WTC11 (cell line): ENCODE measurements at regions not wholly inside any gene's neighbourhood (a gene's known extent, or its start where the extent isn't known, plus 50 kb on each side); places are given as distances from the start of the nearest gene placed in this dataset.

Experiments
- ATAC-seq: fragments of 200-7000 bp; cut with Tn5 transposase; 2 replicates; pipeline ENCODE4 v1.10.0; 2021; ENCODE audit warnings: mild to moderate bottlenecking, moderate library complexity
- CTCF ChIA-PET: fragments of 300-600 bp; sonication (Branson Sonifier 250); formaldehyde crosslinking; loops from one replicate; lab custom pipeline; 2021; ENCODE audit warnings: antibody characterized with exemption; lab: Charles Lee
- POLR2A ChIA-PET: fragments of 350-600 bp; sonication (Branson Sonifier 250); formaldehyde crosslinking; loops from one replicate; lab custom pipeline; 2021; ENCODE audit warnings: antibody characterized with exemption; lab: Charles Lee
- DNase-seq: peaks from one replicate; pipeline ENCODE4 v3.0.0; 2021; ENCODE audit warnings: low spot score
- H3K27ac Mint-ChIP-seq: 2 replicates; pipeline ENCODE4 v1.8.0; 2021; ENCODE audit warnings: mixed read lengths
- H3K27me3 Mint-ChIP-seq: 2 replicates; pipeline ENCODE4 v1.8.0; 2021; ENCODE audit warnings: low read depth, mild to moderate bottlenecking, moderate library complexity, mixed read lengths
- H3K36me3 Mint-ChIP-seq: 2 replicates; pipeline ENCODE4 v1.8.0; 2021; ENCODE audit warnings: mixed read lengths
- H3K4me1 Mint-ChIP-seq: 2 replicates; pipeline ENCODE4 v1.8.0; 2022; ENCODE audit warnings: mixed read lengths
- H3K4me3 Mint-ChIP-seq: 2 replicates; pipeline ENCODE4 v1.8.0; 2021; ENCODE audit warnings: mild to moderate bottlenecking, moderate library complexity, mixed read lengths
- H3K9me3 Mint-ChIP-seq: 2 replicates; pipeline ENCODE4 v1.8.0; 2021; ENCODE audit warnings: mixed read lengths
- AFF4 ChIP-seq: sonication (generic); formaldehyde crosslinking; IDR thresholded peaks from 2 replicates; pipeline ENCODE4 v1.8.1; 2023; ENCODE audit warnings: mild to moderate bottlenecking, missing genetic modification reagents, borderline replicate concordance
- ELF4 ChIP-seq: sonication (generic); formaldehyde crosslinking; IDR thresholded peaks from 2 replicates; pipeline ENCODE4 v1.8.1; 2022; ENCODE audit warnings: low read depth, mild to moderate bottlenecking, moderate library complexity, missing genetic modification reagents
- EMX1 ChIP-seq: fragments of 250-450 bp; sonication (Bioruptor Pico); IDR thresholded peaks from 2 replicates; pipeline ENCODE4 v1.8.0; 2021; ENCODE audit warnings: mild to moderate bottlenecking
- FOXJ3 ChIP-seq: sonication (generic); formaldehyde crosslinking; IDR thresholded peaks from 2 replicates; pipeline ENCODE4 v1.9.0; 2021; ENCODE audit warnings: missing genetic modification reagents, mild to moderate bottlenecking, borderline replicate concordance
- FOXP1 ChIP-seq: sonication (generic); formaldehyde crosslinking; IDR thresholded peaks from 2 replicates; pipeline ENCODE4 v1.8.0; 2022; ENCODE audit warnings: missing genetic modification reagents, mild to moderate bottlenecking, moderate library complexity, borderline replicate concordance
- GABPB1 ChIP-seq: sonication (generic); formaldehyde crosslinking; IDR thresholded peaks from 2 replicates; pipeline ENCODE4 v1.8.1; 2023; ENCODE audit warnings: mild to moderate bottlenecking, missing genetic modification reagents
- GTF2I ChIP-seq: fragments of 250-450 bp; sonication (Bioruptor Pico); conservative IDR thresholded peaks from 2 replicates; pipeline ENCODE4 v1.4.0; 2021; ENCODE audit warnings: mild to moderate bottlenecking
- IRF2 ChIP-seq: sonication (generic); formaldehyde crosslinking; IDR thresholded peaks from 2 replicates; pipeline ENCODE4 v1.8.0; 2022; ENCODE audit warnings: low read depth, missing genetic modification reagents, borderline replicate concordance
- JAZF1 ChIP-seq: fragments of 250-450 bp; sonication (Bioruptor Pico); IDR thresholded peaks from 2 replicates; pipeline ENCODE4 v1.9.0; 2021; ENCODE audit warnings: moderate library complexity, mild to moderate bottlenecking, inconsistent platforms
- JUN ChIP-seq: sonication (generic); formaldehyde crosslinking; IDR thresholded peaks from 2 replicates; pipeline ENCODE4 v1.8.0; 2023; ENCODE audit warnings: mild to moderate bottlenecking, missing genetic modification reagents
- SP1 ChIP-seq: sonication (generic); formaldehyde crosslinking; conservative IDR thresholded peaks from 2 replicates; pipeline ENCODE4 v1.8.1; 2022; ENCODE audit warnings: missing genetic modification reagents
- TEAD1 ChIP-seq: sonication (generic); formaldehyde crosslinking; IDR thresholded peaks from 2 replicates; pipeline ENCODE4 v1.8.0; 2022; ENCODE audit warnings: mild to moderate bottlenecking, missing genetic modification reagents
- ZNF281 ChIP-seq: sonication (generic); formaldehyde crosslinking; IDR thresholded peaks from 2 replicates; pipeline ENCODE4 v1.8.0; 2023; ENCODE audit warnings: mild to moderate bottlenecking, missing genetic modification reagents
- TF ChIP-seq, protein P1 (sequence below): fragments of 250-450 bp; sonication (Bioruptor Pico); IDR thresholded peaks from 2 replicates; pipeline ENCODE4 v1.9.0; 2021; ENCODE audit warnings: moderate library complexity, mild to moderate bottlenecking, inconsistent platforms, borderline replicate concordance
- TF ChIP-seq, protein P2 (sequence below): sonication (generic); formaldehyde crosslinking; IDR thresholded peaks from 2 replicates; pipeline ENCODE4 v1.8.0; 2022; ENCODE audit warnings: mild to moderate bottlenecking, missing genetic modification reagents
- TF ChIP-seq, protein P3 (sequence below): sonication (generic); formaldehyde crosslinking; IDR thresholded peaks from 2 replicates; pipeline ENCODE4 v1.8.1; 2022; ENCODE audit warnings: low read depth, mild to moderate bottlenecking, moderate library complexity, missing genetic modification reagents, borderline replicate concordance
- TF ChIP-seq, protein P4 (sequence below): fragments of 250-450 bp; sonication (Bioruptor Pico); IDR thresholded peaks from 2 replicates; pipeline ENCODE4 v1.9.0; 2021; ENCODE audit warnings: mild to moderate bottlenecking
- TF ChIP-seq, protein P5 (sequence below): sonication (generic); formaldehyde crosslinking; IDR thresholded peaks from 2 replicates; pipeline ENCODE4 v1.8.0; 2022; ENCODE audit warnings: missing genetic modification reagents

DNA sequence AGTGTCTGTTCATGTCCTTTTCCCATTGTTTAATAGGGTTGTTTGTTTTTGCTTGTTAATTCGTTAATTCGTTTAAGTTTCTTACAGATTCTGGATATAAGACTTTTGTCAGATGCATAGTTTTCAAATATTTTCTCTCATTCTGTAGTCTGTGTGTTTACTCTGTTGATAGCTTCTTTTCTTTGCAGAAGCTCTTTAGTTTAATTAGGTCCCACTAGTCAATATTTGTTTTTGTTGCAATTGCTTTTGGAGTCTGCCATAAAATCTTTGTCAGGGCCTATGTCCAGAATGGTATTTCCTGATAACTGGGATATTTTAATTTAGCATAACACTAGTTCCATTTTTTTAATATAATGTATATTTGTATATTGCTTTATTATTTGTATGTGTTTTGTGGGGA is 1380.1 kb downstream of the SUCLG1 start (continued):
- TF ChIP-seq, protein P1, sequence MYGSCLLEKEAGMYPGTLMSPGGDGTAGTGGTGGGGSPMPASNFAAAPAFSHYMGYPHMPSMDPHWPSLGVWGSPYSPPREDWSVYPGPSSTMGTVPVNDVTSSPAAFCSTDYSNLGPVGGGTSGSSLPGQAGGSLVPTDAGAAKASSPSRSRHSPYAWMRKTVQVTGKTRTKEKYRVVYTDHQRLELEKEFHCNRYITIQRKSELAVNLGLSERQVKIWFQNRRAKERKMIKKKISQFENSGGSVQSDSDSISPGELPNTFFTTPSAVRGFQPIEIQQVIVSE (CRISPR knock-in tag): no peak
- TF ChIP-seq ZNF281 (CRISPR knock-in tag): no peak
- no peak for TF ChIP-seq FOXJ3 (CRISPR knock-in tag)

- H3K9me3 Mint-ChIP-seq: peaks cover 7% of the 10 kb centered on the region; the same call in 1 of the 2 replicates
- ATAC-seq: no peak
- POLR2A ChIA-PET: no interaction called here
- no peak for DNase-seq
- peaks cover 12% of the 10 kb centered on the region for H3K4me1 Mint-ChIP-seq
- no peaks in the 10 kb centered on the region for H3K36me3 Mint-ChIP-seq
- H3K27ac Mint-ChIP-seq: no peak overlapping the region
- H3K4me3 Mint-ChIP-seq: no peak overlapping the region
- peaks cover 3% of the 10 kb centered on the region; the same call in 1 of the 2 replicates for H3K27me3 Mint-ChIP-seq
- CTCF ChIA-PET: interaction anchor here (0.7 kb wide), 1 partner anchor 343 kb away, joined by 3 read pairs; no protein-coding TSS in a partner anchor
- TF ChIP-seq, protein P2, sequence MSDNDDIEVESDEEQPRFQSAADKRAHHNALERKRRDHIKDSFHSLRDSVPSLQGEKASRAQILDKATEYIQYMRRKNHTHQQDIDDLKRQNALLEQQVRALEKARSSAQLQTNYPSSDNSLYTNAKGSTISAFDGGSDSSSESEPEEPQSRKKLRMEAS: no peak
- TF ChIP-seq FOXP1 (no peak), JAZF1 (CRISPR knock-in tag) (no peak), ELF4 (no peak), AFF4 (CRISPR knock-in tag) (no peak), IRF2 (CRISPR knock-in tag) (no peak), EMX1 (CRISPR knock-in tag) (no peak), GABPB1 (CRISPR knock-in tag) (no peak), TEAD1 (no peak), GTF2I (no peak), SP1 (CRISPR knock-in tag) (no peak)
- TF ChIP-seq, protein P3, sequence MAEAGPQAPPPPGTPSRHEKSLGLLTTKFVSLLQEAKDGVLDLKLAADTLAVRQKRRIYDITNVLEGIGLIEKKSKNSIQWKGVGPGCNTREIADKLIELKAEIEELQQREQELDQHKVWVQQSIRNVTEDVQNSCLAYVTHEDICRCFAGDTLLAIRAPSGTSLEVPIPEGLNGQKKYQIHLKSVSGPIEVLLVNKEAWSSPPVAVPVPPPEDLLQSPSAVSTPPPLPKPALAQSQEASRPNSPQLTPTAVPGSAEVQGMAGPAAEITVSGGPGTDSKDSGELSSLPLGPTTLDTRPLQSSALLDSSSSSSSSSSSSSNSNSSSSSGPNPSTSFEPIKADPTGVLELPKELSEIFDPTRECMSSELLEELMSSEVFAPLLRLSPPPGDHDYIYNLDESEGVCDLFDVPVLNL (CRISPR knock-in tag): no peak
Observed at GRCh38 chr2:83072767-83073166, 1386.3 kb downstream of the SUCLG1 start.

GRCh38 chr2:83071914-83072313 is 1387.2 kb downstream of the SUCLG1 start:
- H3K4me1 Mint-ChIP-seq: peaks cover 12% of the 10 kb centered on the region

More at GRCh38 chr2:83071914-83072313, 1387.2 kb downstream of the SUCLG1 start:
- Mint-ChIP-seq H3K4me3 (no peak overlapping the region), H3K27me3 (peaks cover 9% of the 10 kb centered on the region)
- CTCF ChIA-PET: no interaction called here
- peak; percentile 47; the same call in 1 of the 2 replicates for ATAC-seq
- TF ChIP-seq, protein P4, sequence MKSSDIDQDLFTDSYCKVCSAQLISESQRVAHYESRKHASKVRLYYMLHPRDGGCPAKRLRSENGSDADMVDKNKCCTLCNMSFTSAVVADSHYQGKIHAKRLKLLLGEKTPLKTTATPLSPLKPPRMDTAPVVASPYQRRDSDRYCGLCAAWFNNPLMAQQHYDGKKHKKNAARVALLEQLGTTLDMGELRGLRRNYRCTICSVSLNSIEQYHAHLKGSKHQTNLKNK (CRISPR knock-in tag): no peak
- no peak for TF ChIP-seq JUN (CRISPR knock-in tag)
- TF ChIP-seq, protein P1 (CRISPR knock-in tag): no peak
- no peak for TF ChIP-seq TEAD1
- TF ChIP-seq FOXJ3 (CRISPR knock-in tag): no peak
- TF ChIP-seq, protein P5, sequence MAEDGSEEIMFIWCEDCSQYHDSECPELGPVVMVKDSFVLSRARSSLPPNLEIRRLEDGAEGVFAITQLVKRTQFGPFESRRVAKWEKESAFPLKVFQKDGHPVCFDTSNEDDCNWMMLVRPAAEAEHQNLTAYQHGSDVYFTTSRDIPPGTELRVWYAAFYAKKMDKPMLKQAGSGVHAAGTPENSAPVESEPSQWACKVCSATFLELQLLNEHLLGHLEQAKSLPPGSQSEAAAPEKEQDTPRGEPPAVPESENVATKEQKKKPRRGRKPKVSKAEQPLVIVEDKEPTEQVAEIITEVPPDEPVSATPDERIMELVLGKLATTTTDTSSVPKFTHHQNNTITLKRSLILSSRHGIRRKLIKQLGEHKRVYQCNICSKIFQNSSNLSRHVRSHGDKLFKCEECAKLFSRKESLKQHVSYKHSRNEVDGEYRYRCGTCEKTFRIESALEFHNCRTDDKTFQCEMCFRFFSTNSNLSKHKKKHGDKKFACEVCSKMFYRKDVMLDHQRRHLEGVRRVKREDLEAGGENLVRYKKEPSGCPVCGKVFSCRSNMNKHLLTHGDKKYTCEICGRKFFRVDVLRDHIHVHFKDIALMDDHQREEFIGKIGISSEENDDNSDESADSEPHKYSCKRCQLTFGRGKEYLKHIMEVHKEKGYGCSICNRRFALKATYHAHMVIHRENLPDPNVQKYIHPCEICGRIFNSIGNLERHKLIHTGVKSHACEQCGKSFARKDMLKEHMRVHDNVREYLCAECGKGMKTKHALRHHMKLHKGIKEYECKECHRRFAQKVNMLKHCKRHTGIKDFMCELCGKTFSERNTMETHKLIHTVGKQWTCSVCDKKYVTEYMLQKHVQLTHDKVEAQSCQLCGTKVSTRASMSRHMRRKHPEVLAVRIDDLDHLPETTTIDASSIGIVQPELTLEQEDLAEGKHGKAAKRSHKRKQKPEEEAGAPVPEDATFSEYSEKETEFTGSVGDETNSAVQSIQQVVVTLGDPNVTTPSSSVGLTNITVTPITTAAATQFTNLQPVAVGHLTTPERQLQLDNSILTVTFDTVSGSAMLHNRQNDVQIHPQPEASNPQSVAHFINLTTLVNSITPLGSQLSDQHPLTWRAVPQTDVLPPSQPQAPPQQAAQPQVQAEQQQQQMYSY: no peak
- TF ChIP-seq, all 79 proteins: peak for 0
- DNase-seq: peak; percentile 11
- Mint-ChIP-seq H3K36me3 (no peaks in the 10 kb centered on the region), H3K9me3 (peaks cover 3% of the 10 kb centered on the region; the same call in 1 of the 2 replicates), H3K27ac (no peak overlapping the region)
- POLR2A ChIA-PET: no interaction called here
